ENCODE measurements at regions not wholly inside any gene's neighbourhood (a gene's known extent, or its start where the extent isn't known, plus 50 kb on each side); places are given as distances from the start of the nearest gene placed in this dataset.
"Not testable (repeated sequence)": the region's sequence is repeated elsewhere in the genome, so short reads cannot be mapped to it uniquely, and the experiment has no call there.

GRCh38 chr6:140653506-140653905 is 1279.1 kb upstream of the CITED2 start:
- H3K9me3 ChIP-seq (ENCODE audit: low read depth, low read length, poor library complexity, severe bottlenecking): no peaks in the 10 kb centered on the region
- POLR2A ChIA-PET (ENCODE audit: low non-redundant PET): no interaction called here
- no peak for TF ChIP-seq EZH2 (IDR thresholded peaks at IDR 0.05; ENCODE audit: borderline replicate concordance, low read depth, low read length, poor library complexity, severe bottlenecking)
- TF ChIP-seq, protein P1, sequence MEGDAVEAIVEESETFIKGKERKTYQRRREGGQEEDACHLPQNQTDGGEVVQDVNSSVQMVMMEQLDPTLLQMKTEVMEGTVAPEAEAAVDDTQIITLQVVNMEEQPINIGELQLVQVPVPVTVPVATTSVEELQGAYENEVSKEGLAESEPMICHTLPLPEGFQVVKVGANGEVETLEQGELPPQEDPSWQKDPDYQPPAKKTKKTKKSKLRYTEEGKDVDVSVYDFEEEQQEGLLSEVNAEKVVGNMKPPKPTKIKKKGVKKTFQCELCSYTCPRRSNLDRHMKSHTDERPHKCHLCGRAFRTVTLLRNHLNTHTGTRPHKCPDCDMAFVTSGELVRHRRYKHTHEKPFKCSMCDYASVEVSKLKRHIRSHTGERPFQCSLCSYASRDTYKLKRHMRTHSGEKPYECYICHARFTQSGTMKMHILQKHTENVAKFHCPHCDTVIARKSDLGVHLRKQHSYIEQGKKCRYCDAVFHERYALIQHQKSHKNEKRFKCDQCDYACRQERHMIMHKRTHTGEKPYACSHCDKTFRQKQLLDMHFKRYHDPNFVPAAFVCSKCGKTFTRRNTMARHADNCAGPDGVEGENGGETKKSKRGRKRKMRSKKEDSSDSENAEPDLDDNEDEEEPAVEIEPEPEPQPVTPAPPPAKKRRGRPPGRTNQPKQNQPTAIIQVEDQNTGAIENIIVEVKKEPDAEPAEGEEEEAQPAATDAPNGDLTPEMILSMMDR (conservative IDR thresholded peaks at IDR 0.05; ENCODE audit: low read depth, low read length): no peak
- no peak overlapping the region for H3K4me3 ChIP-seq (ENCODE audit: low read depth, low read length, poor library complexity, severe bottlenecking)
- no peak overlapping the region for H3K27ac ChIP-seq (ENCODE audit: low read depth, low read length, poor library complexity, severe bottlenecking)
- intact Hi-C loops (cut with micrococcal nuclease; ENCODE audit: unreplicated experiment): no loop called here
- H3K4me1 ChIP-seq (ENCODE audit: insufficient read depth, low read length, poor library complexity, severe bottlenecking): no peaks in the 10 kb centered on the region
- CTCF ChIA-PET: no interaction called here
- DNase-seq (ENCODE audit: low spot score): no peak
- no peaks in the 10 kb centered on the region for H3K27me3 ChIP-seq (replicated peaks; ENCODE audit: insufficient read depth, low read depth, low read length, poor library complexity)
- no TSS peak for BruUV-seq (replicated peaks)
- no peaks in the 10 kb centered on the region for H3K36me3 ChIP-seq (ENCODE audit: insufficient read depth, low read length, poor library complexity, severe bottlenecking)

DNA sequence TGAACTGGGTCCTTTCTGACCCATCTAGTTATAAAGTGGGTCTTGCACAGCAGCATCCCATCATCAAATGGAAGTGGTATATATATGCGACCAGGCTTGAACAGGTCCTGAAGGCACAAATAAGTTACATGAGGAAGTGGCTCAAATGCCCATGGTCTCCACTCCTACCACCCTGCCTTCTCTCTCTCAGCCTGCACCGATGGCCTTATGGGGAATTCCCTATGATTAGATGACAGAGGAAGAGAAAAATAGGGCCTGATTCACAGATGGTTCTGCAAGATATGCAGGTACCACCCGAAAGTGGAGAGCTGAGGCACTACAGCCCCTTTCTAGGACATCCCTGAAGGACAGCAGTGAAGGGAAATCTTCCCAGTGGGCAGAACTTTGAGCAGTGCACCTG is 1275.1 kb upstream of the CITED2 start:
- DNase-seq (ENCODE audit: low spot score); intact Hi-C loops (cut with micrococcal nuclease; ENCODE audit: unreplicated experiment); H3K9me3 ChIP-seq (ENCODE audit: low read depth, low read length, poor library complexity, severe bottlenecking); H3K4me3 ChIP-seq (ENCODE audit: low read depth, low read length, poor library complexity, severe bottlenecking); BruUV-seq (replicated peaks); H3K36me3 ChIP-seq (ENCODE audit: insufficient read depth, low read length, poor library complexity, severe bottlenecking); H3K4me1 ChIP-seq (ENCODE audit: insufficient read depth, low read length, poor library complexity, severe bottlenecking); H3K27ac ChIP-seq (ENCODE audit: low read depth, low read length, poor library complexity, severe bottlenecking); POLR2A ChIA-PET (ENCODE audit: low non-redundant PET); H3K27me3 ChIP-seq (replicated peaks; ENCODE audit: insufficient read depth, low read depth, low read length, poor library complexity); CTCF ChIA-PET: not testable (repeated sequence)

GRCh38 chr6:140647322-140647721 is 1272.9 kb upstream of the CITED2 start:
- H3K27ac ChIP-seq (ENCODE audit: low read depth, low read length, poor library complexity, severe bottlenecking); H3K4me3 ChIP-seq (ENCODE audit: low read depth, low read length, poor library complexity, severe bottlenecking); intact Hi-C loops (cut with micrococcal nuclease; ENCODE audit: unreplicated experiment); BruUV-seq (replicated peaks); DNase-seq (ENCODE audit: low spot score); H3K9me3 ChIP-seq (ENCODE audit: low read depth, low read length, poor library complexity, severe bottlenecking); H3K4me1 ChIP-seq (ENCODE audit: insufficient read depth, low read length, poor library complexity, severe bottlenecking); CTCF ChIA-PET; H3K27me3 ChIP-seq (replicated peaks; ENCODE audit: insufficient read depth, low read depth, low read length, poor library complexity); H3K36me3 ChIP-seq (ENCODE audit: insufficient read depth, low read length, poor library complexity, severe bottlenecking): not testable (repeated sequence)
- POLR2A ChIA-PET (ENCODE audit: low non-redundant PET): interaction anchor here (0.6 kb wide), 1 partner anchor 601 kb away, joined by 4 read pairs; no protein-coding TSS in a partner anchor

DNA sequence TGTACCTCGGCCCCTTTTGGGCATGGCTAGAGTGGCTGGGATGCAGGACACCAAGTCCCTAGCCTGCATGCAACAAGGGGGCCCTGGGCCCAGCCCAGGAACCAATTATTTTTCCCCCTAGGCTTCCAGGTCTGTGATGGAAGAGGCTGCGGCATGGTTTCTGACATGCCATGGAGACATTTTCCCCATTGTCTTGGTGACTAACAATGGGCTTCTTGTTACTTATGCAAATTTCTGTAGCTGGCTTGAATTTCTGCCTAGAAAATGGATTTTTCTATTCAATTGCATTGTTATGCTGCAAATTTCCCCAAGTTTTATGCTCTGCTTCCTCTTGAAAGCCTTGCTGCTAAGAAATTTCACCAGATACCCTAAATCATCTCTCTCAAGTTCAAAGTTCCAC is 1269.6 kb upstream of the CITED2 start:
- POLR2A ChIA-PET (ENCODE audit: low non-redundant PET): no interaction called here
- Histone ChIP-seq H3K4me1 (ENCODE audit: insufficient read depth, low read length, poor library complexity, severe bottlenecking) (no peaks in the 10 kb centered on the region), H3K9me3 (ENCODE audit: low read depth, low read length, poor library complexity, severe bottlenecking) (peaks cover 3% of the 10 kb centered on the region), H3K36me3 (ENCODE audit: insufficient read depth, low read length, poor library complexity, severe bottlenecking) (no peaks in the 10 kb centered on the region), H3K4me3 (ENCODE audit: low read depth, low read length, poor library complexity, severe bottlenecking) (no peak overlapping the region), H3K27ac (ENCODE audit: low read depth, low read length, poor library complexity, severe bottlenecking) (no peak overlapping the region), H3K27me3 (replicated peaks; ENCODE audit: insufficient read depth, low read depth, low read length, poor library complexity) (no peaks in the 10 kb centered on the region)
- TF ChIP-seq EZH2 (IDR thresholded peaks at IDR 0.05; ENCODE audit: borderline replicate concordance, low read depth, low read length, poor library complexity, severe bottlenecking): no peak
- TF ChIP-seq, protein P1 (conservative IDR thresholded peaks at IDR 0.05; ENCODE audit: low read depth, low read length): no peak
- intact Hi-C loops (cut with micrococcal nuclease; ENCODE audit: unreplicated experiment): no loop called here
- no TSS peak for BruUV-seq (replicated peaks)
- CTCF ChIA-PET: no interaction called here
- DNase-seq (ENCODE audit: low spot score): no peak

All from A673 (cell line).